ENCODE measurements at regions not wholly inside any gene's neighbourhood (a gene's known extent, or its start where the extent isn't known, plus 50 kb on each side); places are given as distances from the start of the nearest gene placed in this dataset.

DNA sequence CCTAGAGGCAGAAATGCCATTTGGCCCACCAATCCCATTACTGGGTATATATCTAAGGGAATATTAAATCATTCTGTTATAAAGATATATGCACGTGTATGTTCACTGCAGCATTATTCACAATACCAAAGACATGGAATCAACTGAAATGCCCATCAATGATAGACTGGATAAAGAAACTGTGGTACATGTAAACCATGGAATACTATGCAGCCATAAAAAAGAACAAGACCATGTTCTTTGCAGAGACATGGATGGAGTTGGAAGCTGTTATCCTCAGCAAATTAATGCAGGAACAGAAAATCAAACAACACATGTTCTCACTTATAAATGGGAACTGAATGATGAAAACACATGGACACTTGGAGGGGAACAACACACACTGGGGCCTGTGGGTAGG lies 458.4 kb downstream of the CD83 start (continued):
- TF ChIP-seq, protein P1, sequence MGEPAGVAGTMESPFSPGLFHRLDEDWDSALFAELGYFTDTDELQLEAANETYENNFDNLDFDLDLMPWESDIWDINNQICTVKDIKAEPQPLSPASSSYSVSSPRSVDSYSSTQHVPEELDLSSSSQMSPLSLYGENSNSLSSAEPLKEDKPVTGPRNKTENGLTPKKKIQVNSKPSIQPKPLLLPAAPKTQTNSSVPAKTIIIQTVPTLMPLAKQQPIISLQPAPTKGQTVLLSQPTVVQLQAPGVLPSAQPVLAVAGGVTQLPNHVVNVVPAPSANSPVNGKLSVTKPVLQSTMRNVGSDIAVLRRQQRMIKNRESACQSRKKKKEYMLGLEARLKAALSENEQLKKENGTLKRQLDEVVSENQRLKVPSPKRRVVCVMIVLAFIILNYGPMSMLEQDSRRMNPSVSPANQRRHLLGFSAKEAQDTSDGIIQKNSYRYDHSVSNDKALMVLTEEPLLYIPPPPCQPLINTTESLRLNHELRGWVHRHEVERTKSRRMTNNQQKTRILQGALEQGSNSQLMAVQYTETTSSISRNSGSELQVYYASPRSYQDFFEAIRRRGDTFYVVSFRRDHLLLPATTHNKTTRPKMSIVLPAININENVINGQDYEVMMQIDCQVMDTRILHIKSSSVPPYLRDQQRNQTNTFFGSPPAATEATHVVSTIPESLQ (CRISPR knock-in tag; IDR thresholded peaks at IDR 0.05): no peak
- TF ChIP-seq NFYB (CRISPR knock-in tag; conservative IDR thresholded peaks at IDR 0.05; ENCODE audit: low read depth) (no peak), SP1 (CRISPR knock-in tag; conservative IDR thresholded peaks at IDR 0.05) (no peak), ARID4B (CRISPR knock-in tag; IDR thresholded peaks at IDR 0.05; ENCODE audit: borderline replicate concordance) (no peak)

DNA sequence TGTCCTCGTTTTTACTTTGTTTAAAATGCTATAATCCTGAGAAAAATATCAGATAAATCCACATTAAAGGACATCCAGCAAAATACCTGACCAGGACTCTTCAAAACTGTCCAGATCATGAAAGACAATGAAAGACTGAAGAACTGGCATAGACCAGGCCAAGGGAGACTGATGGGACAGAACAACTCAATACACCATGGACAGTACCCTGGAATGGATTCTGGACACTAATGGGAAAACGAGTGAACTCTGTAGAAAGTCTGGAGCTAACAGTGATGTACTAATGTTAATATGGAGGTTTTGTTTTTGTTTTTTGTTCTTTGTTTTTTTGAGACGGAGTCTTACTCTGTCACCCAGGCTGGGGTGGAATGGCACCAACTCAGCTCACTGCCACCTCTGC lies 461.4 kb downstream of the CD83 start:
- H3K36me3 Mint-ChIP-seq: peaks cover 3% of the 10 kb centered on the region; the same call in 1 of the 2 replicates
- ATAC-seq (no peak), DNase-seq (ENCODE audit: low spot score) (no peak)
- no peaks in the 10 kb centered on the region for H3K27me3 Mint-ChIP-seq (ENCODE audit: low read depth)
- H3K4me3 Mint-ChIP-seq: no peak overlapping the region
- ChIA-PET CTCF (no interaction called here), POLR2A (interaction anchor here (0.6 to 0.7 kb wide), 2 partner anchors 218 to 432 kb away, joined by 4 to 6 read pairs; no protein-coding TSS in a partner anchor)
- H3K27ac Mint-ChIP-seq: no peak overlapping the region
- H3K9me3 Mint-ChIP-seq: peaks cover 24% of the 10 kb centered on the region
- no peaks in the 10 kb centered on the region for H3K4me1 Mint-ChIP-seq
- TF ChIP-seq, protein P2, sequence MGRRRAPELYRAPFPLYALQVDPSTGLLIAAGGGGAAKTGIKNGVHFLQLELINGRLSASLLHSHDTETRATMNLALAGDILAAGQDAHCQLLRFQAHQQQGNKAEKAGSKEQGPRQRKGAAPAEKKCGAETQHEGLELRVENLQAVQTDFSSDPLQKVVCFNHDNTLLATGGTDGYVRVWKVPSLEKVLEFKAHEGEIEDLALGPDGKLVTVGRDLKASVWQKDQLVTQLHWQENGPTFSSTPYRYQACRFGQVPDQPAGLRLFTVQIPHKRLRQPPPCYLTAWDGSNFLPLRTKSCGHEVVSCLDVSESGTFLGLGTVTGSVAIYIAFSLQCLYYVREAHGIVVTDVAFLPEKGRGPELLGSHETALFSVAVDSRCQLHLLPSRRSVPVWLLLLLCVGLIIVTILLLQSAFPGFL (CRISPR knock-in tag; IDR thresholded peaks at IDR 0.05; ENCODE audit: borderline replicate concordance): no peak
- TF ChIP-seq ZNF671 (CRISPR knock-in tag; IDR thresholded peaks at IDR 0.05) (no peak), SOX15 (CRISPR knock-in tag; IDR thresholded peaks at IDR 0.05) (no peak), ZNF512 (CRISPR knock-in tag; IDR thresholded peaks at IDR 0.05; ENCODE audit: borderline replicate concordance) (no peak), PRDM15 (CRISPR knock-in tag; IDR thresholded peaks at IDR 0.05) (no peak), ZBTB21 (CRISPR knock-in tag; IDR thresholded peaks at IDR 0.05; ENCODE audit: borderline replicate concordance) (no peak), CBFB (CRISPR knock-in tag; IDR thresholded peaks at IDR 0.05; ENCODE audit: low read depth) (no peak), TEAD1 (CRISPR knock-in tag; IDR thresholded peaks at IDR 0.05) (no peak), ZNF317 (CRISPR knock-in tag; IDR thresholded peaks at IDR 0.05; ENCODE audit: borderline replicate concordance, low read depth) (no peak), FOXJ3 (CRISPR knock-in tag; IDR thresholded peaks at IDR 0.05; ENCODE audit: borderline replicate concordance) (no peak), OVOL2 (CRISPR knock-in tag; IDR thresholded peaks at IDR 0.05; ENCODE audit: borderline replicate concordance) (no peak)
- TF ChIP-seq, protein P3, sequence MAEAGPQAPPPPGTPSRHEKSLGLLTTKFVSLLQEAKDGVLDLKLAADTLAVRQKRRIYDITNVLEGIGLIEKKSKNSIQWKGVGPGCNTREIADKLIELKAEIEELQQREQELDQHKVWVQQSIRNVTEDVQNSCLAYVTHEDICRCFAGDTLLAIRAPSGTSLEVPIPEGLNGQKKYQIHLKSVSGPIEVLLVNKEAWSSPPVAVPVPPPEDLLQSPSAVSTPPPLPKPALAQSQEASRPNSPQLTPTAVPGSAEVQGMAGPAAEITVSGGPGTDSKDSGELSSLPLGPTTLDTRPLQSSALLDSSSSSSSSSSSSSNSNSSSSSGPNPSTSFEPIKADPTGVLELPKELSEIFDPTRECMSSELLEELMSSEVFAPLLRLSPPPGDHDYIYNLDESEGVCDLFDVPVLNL (CRISPR knock-in tag; IDR thresholded peaks at IDR 0.05; ENCODE audit: borderline replicate concordance, low read depth): no peak
